Heart left ventricle (tissue), 13 donors: ENCODE measurements at regions not wholly inside any gene's neighbourhood (a gene's known extent, or its start where the extent isn't known, plus 50 kb on each side); places are given as distances from the start of the nearest gene placed in this dataset.
"Not testable (repeated sequence)": the region's sequence is repeated elsewhere in the genome, so short reads cannot be mapped to it uniquely, and the experiment has no call there.

Experiments
- POLR2A ChIP-seq, 2 donors: fragments of 450-650 bp; IDR thresholded peaks; one replicate each; pipeline ENCODE4 v1.6.1; 2017; ENCODE audit warnings: antibody characterized with exemption in 2 of 2, mild to moderate bottlenecking in 2 of 2, moderate library complexity in 2 of 2
- TF ChIP-seq, protein P1 (sequence below), 12 donors: fragments of 200-600 bp; sonication (generic) in 4 of 12; IDR thresholded peaks; one replicate each; pipeline versions ENCODE4 v1.5.0 to v1.8.0; 2018 to 2022; ENCODE audit warnings: antibody characterized with exemption in 12 of 12, mild to moderate bottlenecking in 5 of 12
- donor health status: ischemic (EF 13 %, LVEDD 7.1; RV severe dilation, severe dysfunction).
- donor health status: DM: no; HTN: yes; CAD: no.
- donor health status: DM: no; HTN: no; CAD: no.
- donor health status: ischemic (EF 25% LVEDD 6.9; RV normal size, moderate dysfunction).
- donor health status: ischemic (EF 25% LVEDD 5.7; RV mildly dilated, moderate dysfunction).
- donor health status: ischemic (EF 35%, LVEDD 5.7; RV mildly dilated, moderate dysfunction).
- donor health status: nonischemic (EF 11% LVEDD 7.7; RV severe dilation, severe dysfunction).
- donor health status: DM: yes; HTN: yes; CAD: no.
- donor health status: PGD.
- donor health status: ischemic (EF 29% LVEDD 5.4; RV normal size, mild dysfunction).
- donor health status: nonischemic (EF 23%, LVEDD 6.1; RV moderate dilation, normal function).

GRCh38 chr10:71117589-71117988 is 94.8 kb upstream of the UNC5B start:
- not testable (repeated sequence) for TF ChIP-seq POLR2A (IDR thresholded peaks at IDR 0.05)
- TF ChIP-seq, protein P1, sequence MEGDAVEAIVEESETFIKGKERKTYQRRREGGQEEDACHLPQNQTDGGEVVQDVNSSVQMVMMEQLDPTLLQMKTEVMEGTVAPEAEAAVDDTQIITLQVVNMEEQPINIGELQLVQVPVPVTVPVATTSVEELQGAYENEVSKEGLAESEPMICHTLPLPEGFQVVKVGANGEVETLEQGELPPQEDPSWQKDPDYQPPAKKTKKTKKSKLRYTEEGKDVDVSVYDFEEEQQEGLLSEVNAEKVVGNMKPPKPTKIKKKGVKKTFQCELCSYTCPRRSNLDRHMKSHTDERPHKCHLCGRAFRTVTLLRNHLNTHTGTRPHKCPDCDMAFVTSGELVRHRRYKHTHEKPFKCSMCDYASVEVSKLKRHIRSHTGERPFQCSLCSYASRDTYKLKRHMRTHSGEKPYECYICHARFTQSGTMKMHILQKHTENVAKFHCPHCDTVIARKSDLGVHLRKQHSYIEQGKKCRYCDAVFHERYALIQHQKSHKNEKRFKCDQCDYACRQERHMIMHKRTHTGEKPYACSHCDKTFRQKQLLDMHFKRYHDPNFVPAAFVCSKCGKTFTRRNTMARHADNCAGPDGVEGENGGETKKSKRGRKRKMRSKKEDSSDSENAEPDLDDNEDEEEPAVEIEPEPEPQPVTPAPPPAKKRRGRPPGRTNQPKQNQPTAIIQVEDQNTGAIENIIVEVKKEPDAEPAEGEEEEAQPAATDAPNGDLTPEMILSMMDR (IDR thresholded peaks at IDR 0.05), result not testable (repeated sequence)
